ENCODE measurements at regions not wholly inside any gene's neighbourhood (a gene's known extent, or its start where the extent isn't known, plus 50 kb on each side); places are given as distances from the start of the nearest gene placed in this dataset.

GRCh38 chr10:129280908-129281586, 186.0 kb upstream of the MGMT start:
- Histone ChIP-seq H3K27me3 (ENCODE audit: insufficient read depth, low read length) (no peaks in the 10 kb centered on the region; the same call in 1 of the 2 replicates), H3K36me3 (ENCODE audit: insufficient read depth, low read length) (no peaks in the 10 kb centered on the region), H4K20me1 (ENCODE audit: insufficient read depth, low read length) (no peaks in the 10 kb centered on the region), H3K4me3 (ENCODE audit: low read depth, low read length, poor library complexity, severe bottlenecking) (no peak overlapping the region), H3K9ac (ENCODE audit: low read length) (no peak overlapping the region), H3K4me2 (ENCODE audit: low read length) (no peak overlapping the region), H3K79me2 (ENCODE audit: insufficient read depth, low read length) (no peaks in the 10 kb centered on the region), H3K9me3 (ENCODE audit: low read length) (no peaks in the 10 kb centered on the region), H2AFZ (ENCODE audit: low read length) (no peak overlapping the region), H3K4me1 (ENCODE audit: insufficient read depth, low read length, severe bottlenecking) (no peaks in the 10 kb centered on the region), H3K27ac (ENCODE audit: low read depth, low read length, poor library complexity, severe bottlenecking) (no peak overlapping the region), H3K9me2 (ENCODE audit: low read depth, low read length) (no peaks in the 10 kb centered on the region), H3F3A (ENCODE audit: insufficient read depth, low read length) (no peaks in the 10 kb centered on the region)
- TF ChIP-seq EZH2 (IDR thresholded peaks at IDR 0.05; ENCODE audit: borderline replicate concordance, low read length) (no peak), CTCF (IDR thresholded peaks at IDR 0.05; ENCODE audit: low read length) (no peak)

- no peaks in the 10 kb centered on the region for H3K9me3 ChIP-seq (ENCODE audit: low read length)
- no peak overlapping the region for H3K9ac ChIP-seq (ENCODE audit: low read length)
- H3K4me1 ChIP-seq (ENCODE audit: insufficient read depth, low read length, severe bottlenecking), result no peaks in the 10 kb centered on the region
- H3K27ac ChIP-seq (ENCODE audit: low read depth, low read length, poor library complexity, severe bottlenecking), result no peak overlapping the region
- H2AFZ ChIP-seq (ENCODE audit: low read length), result no peak overlapping the region
- no peaks in the 10 kb centered on the region for H3K27me3 ChIP-seq (ENCODE audit: insufficient read depth, low read length)
- no peaks in the 10 kb centered on the region for H3K9me2 ChIP-seq (ENCODE audit: low read depth, low read length)
- no peaks in the 10 kb centered on the region for H4K20me1 ChIP-seq (ENCODE audit: insufficient read depth, low read length)
- H3K36me3 ChIP-seq (ENCODE audit: insufficient read depth, low read length), result no peaks in the 10 kb centered on the region
- no peak for TF ChIP-seq CTCF (IDR thresholded peaks at IDR 0.05; ENCODE audit: low read length)
- no peak for TF ChIP-seq EZH2 (IDR thresholded peaks at IDR 0.05; ENCODE audit: borderline replicate concordance, low read length)
- no peaks in the 10 kb centered on the region for H3F3A ChIP-seq (ENCODE audit: insufficient read depth, low read length)
- H3K4me2 ChIP-seq (ENCODE audit: low read length), result no peak overlapping the region
- H3K4me3 ChIP-seq (ENCODE audit: low read depth, low read length, poor library complexity, severe bottlenecking), result no peak overlapping the region
- H3K79me2 ChIP-seq (ENCODE audit: insufficient read depth, low read length), result no peaks in the 10 kb centered on the region
These were observed 181.6 kb upstream of the MGMT start for GRCh38 chr10:129285459-129285858.

- Histone ChIP-seq H3K4me1 (ENCODE audit: insufficient read depth, low read length, severe bottlenecking) (no peaks in the 10 kb centered on the region), H3K79me2 (ENCODE audit: insufficient read depth, low read length) (no peaks in the 10 kb centered on the region), H3K9me3 (ENCODE audit: low read length) (no peaks in the 10 kb centered on the region), H3K36me3 (ENCODE audit: insufficient read depth, low read length) (no peaks in the 10 kb centered on the region), H4K20me1 (ENCODE audit: insufficient read depth, low read length) (no peaks in the 10 kb centered on the region), H3F3A (ENCODE audit: insufficient read depth, low read length) (no peaks in the 10 kb centered on the region), H3K9me2 (ENCODE audit: low read depth, low read length) (no peaks in the 10 kb centered on the region), H2AFZ (ENCODE audit: low read length) (no peak overlapping the region), H3K27me3 (ENCODE audit: insufficient read depth, low read length) (peaks cover 6% of the 10 kb centered on the region; the same call in 1 of the 2 replicates), H3K9ac (ENCODE audit: low read length) (no peak overlapping the region), H3K4me2 (ENCODE audit: low read length) (no peak overlapping the region), H3K27ac (ENCODE audit: low read depth, low read length, poor library complexity, severe bottlenecking) (no peak overlapping the region), H3K4me3 (ENCODE audit: low read depth, low read length, poor library complexity, severe bottlenecking) (no peak overlapping the region)
- TF ChIP-seq CTCF (IDR thresholded peaks at IDR 0.05; ENCODE audit: low read length) (no peak), EZH2 (IDR thresholded peaks at IDR 0.05; ENCODE audit: borderline replicate concordance, low read length) (no peak)
These were observed 177.9 kb upstream of the MGMT start for GRCh38 chr10:129288999-129289584.
